Neutrophil (primary cell): ENCODE measurements at regions not wholly inside any gene's neighbourhood (a gene's known extent, or its start where the extent isn't known, plus 50 kb on each side); places are given as distances from the start of the nearest gene placed in this dataset.

Experiments
- H3K27ac ChIP-seq: fragments of 200-600 bp; sonication (generic); 2 replicates; pipeline ENCODE4 v1.5.1; 2016; ENCODE audit warnings: mild to moderate bottlenecking, moderate library complexity
- H3K27me3 ChIP-seq: fragments of 200-600 bp; sonication (generic); 2 replicates; pipeline ENCODE4 v1.6.0; 2016; ENCODE audit warnings: mild to moderate bottlenecking
- H3K36me3 ChIP-seq: fragments of 200-600 bp; sonication (generic); 2 replicates; pipeline ENCODE4 v1.5.1; 2017
- H3K4me1 ChIP-seq, 2 experiments: fragments of 200-600 bp in 1 of 2; sonication (generic) in 1 of 2; 1 replicate in 1 of 2; 2 replicates in 1 of 2; pipeline versions ENCODE4 v1.5.1 to v1.6.1; 2013 to 2016; ENCODE audit warnings: low read depth in 1 of 2, low read length in 1 of 2, mild to moderate bottlenecking in 1 of 2, moderate library complexity in 1 of 2; ENCODE audit not compliant: control insufficient read depth in 1 of 2, insufficient read depth in 1 of 2
- H3K4me3 ChIP-seq, 2 experiments: fragments of 200-600 bp in 1 of 2; sonication (generic) in 1 of 2; 1 replicate in 1 of 2; 2 replicates in 1 of 2; pipeline ENCODE4 v1.5.1; 2013 to 2016; ENCODE audit warnings: low read depth in 1 of 2, low read length in 1 of 2, mild to moderate bottlenecking in 1 of 2, moderate library complexity in 1 of 2
- H3K9me3 ChIP-seq: fragments of 200-600 bp; sonication (generic); 2 replicates; pipeline ENCODE4 v1.5.1; 2016
- TF ChIP-seq, protein P1 (sequence below): fragments of 200-600 bp; sonication (generic); IDR thresholded peaks from 2 replicates; pipeline ENCODE4 v1.5.1; 2016; ENCODE audit warnings: antibody characterized with exemption

GRCh38 chr9:91163773-91164471 is 197.8 kb downstream of the AUH start:
- Histone ChIP-seq H3K4me1 (peaks cover 13 to 15% of the 10 kb centered on the region in 2 experiments), H3K27me3 (peaks cover 12% of the 10 kb centered on the region), H3K9me3 (no peaks in the 10 kb centered on the region), H3K27ac (no peak overlapping the region), H3K4me3 (no peak overlapping the region), H3K36me3 (no peaks in the 10 kb centered on the region)
- TF ChIP-seq, protein P1, sequence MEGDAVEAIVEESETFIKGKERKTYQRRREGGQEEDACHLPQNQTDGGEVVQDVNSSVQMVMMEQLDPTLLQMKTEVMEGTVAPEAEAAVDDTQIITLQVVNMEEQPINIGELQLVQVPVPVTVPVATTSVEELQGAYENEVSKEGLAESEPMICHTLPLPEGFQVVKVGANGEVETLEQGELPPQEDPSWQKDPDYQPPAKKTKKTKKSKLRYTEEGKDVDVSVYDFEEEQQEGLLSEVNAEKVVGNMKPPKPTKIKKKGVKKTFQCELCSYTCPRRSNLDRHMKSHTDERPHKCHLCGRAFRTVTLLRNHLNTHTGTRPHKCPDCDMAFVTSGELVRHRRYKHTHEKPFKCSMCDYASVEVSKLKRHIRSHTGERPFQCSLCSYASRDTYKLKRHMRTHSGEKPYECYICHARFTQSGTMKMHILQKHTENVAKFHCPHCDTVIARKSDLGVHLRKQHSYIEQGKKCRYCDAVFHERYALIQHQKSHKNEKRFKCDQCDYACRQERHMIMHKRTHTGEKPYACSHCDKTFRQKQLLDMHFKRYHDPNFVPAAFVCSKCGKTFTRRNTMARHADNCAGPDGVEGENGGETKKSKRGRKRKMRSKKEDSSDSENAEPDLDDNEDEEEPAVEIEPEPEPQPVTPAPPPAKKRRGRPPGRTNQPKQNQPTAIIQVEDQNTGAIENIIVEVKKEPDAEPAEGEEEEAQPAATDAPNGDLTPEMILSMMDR = no peak
